IPS-18c (cell line): ENCODE measurements at regions not wholly inside any gene's neighbourhood (a gene's known extent, or its start where the extent isn't known, plus 50 kb on each side); places are given as distances from the start of the nearest gene placed in this dataset.
"Not testable (repeated sequence)": the region's sequence is repeated elsewhere in the genome, so short reads cannot be mapped to it uniquely, and the experiment has no call there.

Experiments used
- H3K4me3 ChIP-seq: 2 replicates; pipeline ENCODE4 v1.7.0; 2013; ENCODE audit warnings: low read depth, mild to moderate bottlenecking, low read length, moderate library complexity; ENCODE audit not compliant: insufficient read depth
- H3K9me3 ChIP-seq: one replicate; pipeline ENCODE4 v1.6.1; 2013; ENCODE audit warnings: mild to moderate bottlenecking, low read length, moderate library complexity; ENCODE audit not compliant: control insufficient read depth, insufficient read depth

- Histone ChIP-seq H3K9me3 (no peaks in the 10 kb centered on the region), H3K4me3 (no peak overlapping the region)
Measured at GRCh38 chr2:5203134-5203755, 488.9 kb upstream of the SOX11 start.

DNA sequence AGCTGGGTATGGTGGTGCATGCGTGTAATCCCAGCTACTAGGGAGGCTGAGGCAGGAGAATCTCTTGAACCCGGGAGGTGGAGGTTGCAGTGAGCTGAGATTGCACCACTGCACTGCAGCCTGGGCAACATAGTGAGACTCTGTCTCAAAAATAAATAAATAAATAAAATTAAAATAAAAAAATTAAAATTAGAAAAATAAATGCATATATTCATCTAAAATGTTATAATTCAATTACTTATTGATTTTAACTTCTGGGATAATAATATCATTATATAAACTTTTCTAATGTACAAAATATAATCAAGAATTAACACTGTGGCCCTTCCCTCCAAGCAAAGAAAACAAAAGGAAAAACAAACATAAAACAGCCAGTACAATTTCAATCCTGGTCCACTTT lies 485.4 kb upstream of the SOX11 start:
- not testable (repeated sequence) for H3K9me3 ChIP-seq, H3K4me3 ChIP-seq

DNA sequence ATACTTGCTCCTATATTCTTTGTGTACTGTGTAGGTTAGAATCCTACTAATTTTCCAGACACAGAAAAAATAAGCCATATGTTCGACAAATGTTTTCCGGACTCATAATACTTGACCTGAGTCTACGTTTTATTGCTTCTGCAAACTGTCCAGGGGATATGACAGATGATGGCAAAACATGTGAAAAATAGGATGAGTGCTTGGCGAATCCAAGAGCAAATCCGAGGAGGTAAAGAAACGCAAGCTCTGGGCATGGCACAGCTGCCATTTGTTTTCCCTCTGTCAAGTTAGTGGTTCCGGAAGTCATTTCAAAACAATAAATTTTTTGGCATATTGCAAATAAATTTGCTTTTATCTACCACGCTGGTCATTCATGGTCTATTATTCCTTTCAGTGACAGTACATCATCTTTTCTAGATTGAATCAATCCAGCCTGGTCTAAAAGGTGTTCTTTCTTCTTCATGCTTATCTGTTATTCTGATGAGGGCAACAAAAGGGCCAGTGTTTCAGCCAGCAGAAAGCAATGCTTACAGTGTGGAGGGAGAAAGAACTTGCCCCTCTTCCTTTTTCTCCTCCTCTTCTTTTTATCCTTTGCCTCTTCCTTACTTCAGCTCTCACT lies 476.1 kb upstream of the SOX11 start:
- H3K4me3 ChIP-seq, result no peak overlapping the region
- no peaks in the 10 kb centered on the region for H3K9me3 ChIP-seq

GRCh38 chr2:5227062-5227699 lies 465.0 kb upstream of the SOX11 start:
- H3K9me3 ChIP-seq, result no peaks in the 10 kb centered on the region
- H3K4me3 ChIP-seq, result no peak overlapping the region

DNA sequence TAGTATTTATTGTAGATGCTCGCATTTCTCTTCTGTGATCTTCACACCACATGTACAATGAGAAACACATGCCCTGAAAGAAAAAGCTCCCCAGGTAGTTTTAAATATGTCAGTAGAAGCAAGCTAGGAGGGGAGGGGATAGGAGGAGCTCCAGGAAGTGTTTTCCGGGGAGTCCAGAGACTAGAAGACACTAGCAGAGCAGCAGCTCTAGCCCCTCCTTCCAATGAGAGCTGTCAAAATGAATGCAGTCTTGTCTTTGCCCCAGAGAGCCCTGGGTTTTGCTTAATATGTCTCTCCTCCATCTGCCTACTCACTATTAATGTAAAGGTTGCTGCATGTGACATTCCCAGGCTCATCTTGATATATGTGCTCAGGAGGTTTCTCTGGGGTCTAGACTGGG lies 462.6 kb upstream of the SOX11 start:
- H3K4me3 ChIP-seq, result no peak overlapping the region

GRCh38 chr2:5230444-5230843 lies 461.7 kb upstream of the SOX11 start:
- peaks cover 2% of the 10 kb centered on the region for H3K9me3 ChIP-seq
- no peak overlapping the region for H3K4me3 ChIP-seq

More for the DNA sequence above, 462.6 kb upstream of the SOX11 start:
- H3K9me3 ChIP-seq, result peaks cover 2% of the 10 kb centered on the region

DNA sequence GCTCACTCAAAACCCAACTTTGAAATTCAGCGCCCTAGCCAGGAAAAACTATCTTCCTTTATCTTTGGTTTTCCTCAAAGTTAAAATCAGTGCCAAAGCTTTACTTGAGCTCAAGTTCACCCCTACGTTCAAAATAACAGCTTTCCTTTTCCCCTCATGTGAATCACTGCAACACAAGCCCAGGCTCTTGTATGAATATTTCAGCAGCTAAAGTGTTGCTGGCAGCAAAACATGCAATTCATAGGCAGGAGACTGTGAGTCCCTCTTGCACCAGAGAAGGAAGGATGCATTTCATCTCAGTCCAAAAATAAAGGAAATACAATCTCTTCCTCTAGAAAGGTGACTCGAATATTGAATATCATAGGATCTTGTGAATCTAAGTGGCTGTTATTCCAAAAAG lies 461.3 kb upstream of the SOX11 start:
- Histone ChIP-seq H3K4me3 (no peak overlapping the region), H3K9me3 (peaks cover 2% of the 10 kb centered on the region)

- Histone ChIP-seq H3K4me3 (no peak overlapping the region), H3K9me3 (peaks cover 2% of the 10 kb centered on the region)
Measured at GRCh38 chr2:5231287-5231686, 460.9 kb upstream of the SOX11 start.

DNA sequence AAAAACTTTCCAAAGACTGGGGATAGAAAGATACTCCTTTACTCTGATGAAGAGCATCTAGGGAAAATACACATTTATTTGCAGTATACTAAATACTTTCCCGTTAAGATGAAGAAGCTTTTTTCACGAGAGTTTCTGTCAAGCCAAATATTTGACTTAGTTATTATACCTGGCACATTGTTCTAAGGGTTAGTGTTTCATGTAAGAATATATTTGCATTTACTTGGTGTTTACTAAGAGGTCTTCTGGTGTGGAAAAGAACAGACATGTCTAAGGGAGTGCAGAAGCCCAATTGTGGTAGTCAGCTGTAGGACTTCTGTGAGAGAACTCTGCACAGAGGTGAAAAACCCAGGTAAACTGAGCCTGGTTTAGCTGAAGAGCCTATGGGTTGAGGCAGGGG lies 457.6 kb upstream of the SOX11 start:
- peaks cover 2% of the 10 kb centered on the region for H3K9me3 ChIP-seq
- H3K4me3 ChIP-seq, result no peak overlapping the region

DNA sequence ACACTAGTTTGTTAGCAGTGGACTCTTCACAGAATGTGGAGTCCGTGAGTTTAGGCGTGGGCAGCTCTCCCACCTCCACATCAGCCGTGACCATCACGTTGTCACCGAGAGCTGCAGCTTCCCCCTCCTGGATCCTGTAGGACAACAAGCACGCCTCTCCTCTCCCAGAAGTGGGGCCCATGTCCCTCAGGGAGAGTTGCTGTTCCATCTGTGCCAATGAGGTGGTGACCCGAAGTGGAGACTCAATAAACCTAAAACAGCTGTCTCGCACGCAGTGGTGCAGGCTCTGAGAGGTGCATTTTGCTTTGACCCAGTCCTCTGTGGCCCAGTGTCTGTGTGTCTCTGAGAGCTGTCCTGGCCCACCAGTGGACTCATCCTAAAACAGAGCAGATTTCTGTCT lies 456.5 kb upstream of the SOX11 start:
- H3K9me3 ChIP-seq, result peaks cover 2% of the 10 kb centered on the region

DNA sequence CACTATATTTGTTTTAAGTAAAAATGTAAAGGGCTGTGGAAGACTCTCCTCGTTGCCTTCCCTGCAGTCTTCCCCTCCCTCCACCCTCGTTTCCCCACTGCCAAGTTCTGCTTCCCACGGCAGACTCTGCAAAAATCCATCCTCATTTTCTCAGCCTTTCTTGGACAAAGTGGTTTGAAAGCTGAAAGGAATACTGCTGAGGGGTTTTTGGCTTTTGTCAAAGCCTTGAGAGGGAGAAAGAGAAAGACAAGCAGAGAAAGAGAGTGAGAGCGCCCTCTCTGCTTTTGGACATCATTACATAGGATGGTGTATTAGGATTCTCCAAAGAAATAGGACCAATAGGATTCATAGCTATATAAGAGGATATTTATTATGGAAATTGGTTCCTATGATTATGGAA lies 455.9 kb upstream of the SOX11 start:
- Histone ChIP-seq H3K9me3 (peaks cover 2% of the 10 kb centered on the region), H3K4me3 (no peak overlapping the region)

More for the DNA sequence above, 456.5 kb upstream of the SOX11 start:
- no peak overlapping the region for H3K4me3 ChIP-seq

DNA sequence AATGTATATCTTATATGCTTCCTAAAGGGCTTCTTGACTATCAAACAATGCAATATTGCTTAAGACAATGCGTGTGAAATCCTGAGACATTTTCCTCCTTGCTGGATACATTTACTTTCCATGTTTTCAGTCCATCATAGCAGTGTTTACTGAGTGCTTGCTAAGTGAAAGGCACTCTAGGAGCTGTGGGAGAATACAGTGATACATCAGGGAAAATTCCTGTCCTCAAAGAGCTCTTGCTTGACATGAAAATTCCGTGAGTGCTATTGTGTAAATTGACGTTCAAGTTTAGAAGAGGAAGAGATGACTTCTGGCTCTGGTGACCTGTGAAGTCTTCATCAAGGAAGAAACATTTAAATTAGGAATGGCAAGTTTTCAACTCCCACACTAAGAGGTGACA lies 449.4 kb upstream of the SOX11 start:
- H3K9me3 ChIP-seq, result no peaks in the 10 kb centered on the region

GRCh38 chr2:5250482-5250881 lies 441.7 kb upstream of the SOX11 start:
- Histone ChIP-seq H3K9me3 (no peaks in the 10 kb centered on the region), H3K4me3 (no peak overlapping the region)

More for the DNA sequence above, 449.4 kb upstream of the SOX11 start:
- H3K4me3 ChIP-seq, result no peak overlapping the region

DNA sequence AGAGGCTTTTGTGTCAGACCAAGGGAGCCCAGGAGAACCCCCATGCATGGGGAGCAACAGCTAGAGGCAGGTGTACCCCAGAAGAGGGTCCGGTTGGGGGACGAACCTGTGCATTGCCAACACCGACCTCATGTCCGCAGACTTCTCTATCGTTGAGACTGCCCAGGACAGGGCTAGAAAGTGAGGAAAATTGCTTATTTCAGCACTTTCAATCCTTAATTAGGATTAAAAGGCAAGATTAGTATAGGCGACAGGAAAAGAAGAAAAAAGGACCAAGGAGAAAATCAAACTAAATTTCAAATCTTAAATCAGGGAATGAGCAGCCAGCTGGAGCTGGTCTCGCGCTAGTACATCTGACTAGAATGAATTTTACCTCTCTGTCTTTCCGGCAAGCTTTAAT lies 438.9 kb upstream of the SOX11 start:
- Histone ChIP-seq H3K9me3 (peaks cover 6% of the 10 kb centered on the region), H3K4me3 (no peak overlapping the region)

DNA sequence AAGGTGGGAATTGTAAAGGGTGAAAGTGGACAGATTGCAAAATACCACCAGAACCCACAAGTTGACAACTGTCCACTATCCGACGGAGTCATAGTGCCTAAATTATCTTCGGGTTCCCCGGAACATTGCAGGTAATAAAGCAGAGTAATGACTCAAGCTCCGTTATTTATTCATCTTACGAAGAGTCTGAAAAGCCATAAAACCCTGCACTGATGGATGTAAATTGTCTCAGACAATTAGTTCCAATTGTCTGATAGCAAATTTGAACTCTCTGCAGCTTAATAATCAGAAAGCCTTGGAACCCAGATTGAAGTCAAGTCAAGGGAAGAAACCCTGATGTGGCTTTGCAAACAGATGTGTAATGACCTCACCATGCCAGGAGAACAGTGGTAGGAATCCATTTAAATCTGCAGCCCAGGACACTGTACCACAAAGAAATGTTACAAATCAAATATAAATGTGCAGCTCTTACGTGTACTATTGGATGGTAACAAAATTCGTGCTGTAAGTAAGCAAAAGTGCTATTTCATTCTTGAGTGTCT lies 437.3 kb upstream of the SOX11 start:
- Histone ChIP-seq H3K4me3 (no peak overlapping the region), H3K9me3 (peaks cover 7% of the 10 kb centered on the region)

- Histone ChIP-seq H3K9me3 (peaks cover under 1% of the 10 kb centered on the region), H3K4me3 (no peak overlapping the region)
Measured at GRCh38 chr2:5263291-5263690, 428.9 kb upstream of the SOX11 start.

GRCh38 chr2:5264361-5264760 lies 427.8 kb upstream of the SOX11 start:
- H3K9me3 ChIP-seq, result no peaks in the 10 kb centered on the region
- H3K4me3 ChIP-seq, result no peak overlapping the region

GRCh38 chr2:5285061-5285460 lies 407.1 kb upstream of the SOX11 start:
- Histone ChIP-seq H3K4me3 (no peak overlapping the region), H3K9me3 (no peaks in the 10 kb centered on the region)
